Right lung (tissue), 2 donors: ENCODE measurements at regions not wholly inside any gene's neighbourhood (a gene's known extent, or its start where the extent isn't known, plus 50 kb on each side); places are given as distances from the start of the nearest gene placed in this dataset.

ENCODE experiments used
- DNase-seq, 2 donors: peaks; one replicate each; pipeline ENCODE4 v3.0.0-alpha.2; 2013

DNA sequence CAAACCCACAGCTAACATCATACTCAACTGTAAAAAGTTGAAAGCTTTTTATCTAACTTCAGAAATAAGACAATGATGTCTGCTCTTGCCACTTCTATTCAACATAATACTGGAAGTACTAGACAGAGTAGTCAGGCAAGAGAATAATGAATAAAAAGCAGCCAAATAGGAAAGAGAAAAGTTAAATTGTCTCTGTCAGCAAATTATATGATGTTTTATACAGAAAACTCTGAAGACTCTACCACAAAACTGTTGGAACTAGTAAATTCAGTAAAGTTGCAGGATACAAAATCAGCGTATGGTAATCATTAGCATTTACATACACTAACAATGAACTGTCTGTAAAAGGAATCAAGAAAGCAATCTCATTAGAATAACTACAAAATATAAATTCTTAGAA lies 752.9 kb upstream of the CT83 start:
- no peak for DNase-seq

DNA sequence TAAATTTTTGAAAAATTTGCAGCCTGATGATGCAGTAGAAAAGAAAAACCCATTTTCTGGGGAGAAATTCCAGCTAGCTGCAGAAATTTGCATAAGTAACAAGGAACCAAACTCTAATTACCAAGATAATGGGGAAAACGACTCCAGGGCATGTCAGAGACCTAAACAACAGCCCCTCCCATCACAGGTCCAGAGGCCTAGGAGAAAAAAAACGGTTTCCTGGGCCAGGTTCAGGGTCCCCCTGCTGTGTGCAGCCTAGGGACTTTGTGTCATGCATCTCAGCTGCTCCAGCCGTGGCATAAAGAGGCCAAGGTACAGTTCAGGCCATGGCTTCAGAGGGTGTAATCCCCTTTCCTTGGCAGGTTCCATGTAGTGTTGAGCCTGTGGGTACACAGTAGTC lies 733.7 kb upstream of the CT83 start:
- no peak for DNase-seq

DNA sequence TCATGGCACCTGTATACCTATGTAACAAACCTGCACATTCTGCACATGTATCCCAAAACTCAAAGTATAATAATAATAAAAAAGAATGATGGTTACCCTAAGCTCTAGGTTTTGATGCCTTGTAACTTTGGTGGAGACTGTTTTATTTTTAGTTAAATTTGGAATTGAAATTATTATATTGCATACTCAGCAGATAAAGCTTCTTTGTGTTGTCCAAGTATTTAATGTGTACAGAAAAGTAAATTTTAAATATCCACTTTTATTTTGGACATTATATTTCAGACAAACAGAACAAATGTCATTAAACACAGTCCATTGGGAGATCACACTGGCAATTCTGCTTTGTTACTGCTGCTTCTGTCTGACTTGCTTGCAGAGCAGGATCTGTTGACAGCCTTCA lies 684.5 kb upstream of the CT83 start:
- DNase-seq: no peak

DNA sequence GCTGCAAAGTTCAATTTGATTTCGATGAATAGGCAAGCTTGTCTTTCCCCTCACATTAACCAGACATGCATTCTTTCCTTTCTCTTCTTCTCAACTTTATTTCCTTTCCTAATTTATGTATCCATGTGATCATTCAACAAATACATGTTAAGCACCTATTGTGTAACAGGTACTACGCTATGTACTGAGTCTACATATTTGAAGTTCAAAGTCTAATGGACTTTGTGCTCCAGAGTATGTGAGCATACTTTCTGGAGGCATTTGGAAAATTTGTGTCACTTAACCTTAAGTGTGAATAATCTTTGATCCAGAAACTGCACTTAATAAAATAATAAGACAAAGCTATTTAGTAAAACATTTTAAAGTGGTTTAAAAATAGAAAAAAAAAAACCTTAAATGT lies 675.3 kb upstream of the CT83 start:
- DNase-seq: no peak

DNA sequence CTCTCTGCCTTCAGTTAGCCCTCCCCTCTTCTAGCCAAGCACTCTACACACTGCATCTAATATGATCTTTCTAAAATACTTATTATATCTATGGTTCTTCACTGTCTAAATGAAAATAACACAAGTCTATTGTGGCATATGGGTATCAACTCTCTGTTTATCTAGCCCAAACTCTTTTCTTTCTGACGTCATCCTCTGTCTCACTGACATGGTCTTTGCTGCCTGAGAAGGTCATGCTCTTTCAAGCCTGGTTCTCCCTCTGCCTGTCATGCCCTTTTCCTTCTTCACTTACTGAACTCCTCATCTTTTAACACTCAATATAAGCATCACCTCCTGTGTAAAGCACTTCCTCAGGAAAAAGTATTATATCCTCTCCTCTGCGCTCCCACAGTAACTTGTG lies 672.2 kb upstream of the CT83 start:
- DNase-seq: no peak

DNA sequence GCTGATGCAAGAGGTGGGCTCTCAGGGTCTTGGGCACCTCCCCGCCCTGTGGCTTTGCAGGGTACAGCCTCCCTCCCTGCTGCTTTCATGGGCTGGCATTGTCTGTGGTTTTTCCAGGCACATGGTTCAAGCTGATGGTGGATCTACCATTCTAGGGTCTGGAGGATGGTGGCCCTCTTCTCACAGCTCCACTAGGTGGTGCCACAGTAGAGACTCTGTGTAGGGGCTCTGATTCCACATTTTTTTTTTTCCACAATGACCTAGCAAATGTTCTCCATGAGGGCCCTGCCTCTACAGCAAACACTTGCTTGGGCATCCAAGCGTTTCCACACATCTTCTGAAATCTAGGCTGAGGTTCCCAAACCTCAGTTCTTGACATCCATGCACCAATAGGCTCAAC lies 657.9 kb upstream of the CT83 start:
- no peak for DNase-seq

DNA sequence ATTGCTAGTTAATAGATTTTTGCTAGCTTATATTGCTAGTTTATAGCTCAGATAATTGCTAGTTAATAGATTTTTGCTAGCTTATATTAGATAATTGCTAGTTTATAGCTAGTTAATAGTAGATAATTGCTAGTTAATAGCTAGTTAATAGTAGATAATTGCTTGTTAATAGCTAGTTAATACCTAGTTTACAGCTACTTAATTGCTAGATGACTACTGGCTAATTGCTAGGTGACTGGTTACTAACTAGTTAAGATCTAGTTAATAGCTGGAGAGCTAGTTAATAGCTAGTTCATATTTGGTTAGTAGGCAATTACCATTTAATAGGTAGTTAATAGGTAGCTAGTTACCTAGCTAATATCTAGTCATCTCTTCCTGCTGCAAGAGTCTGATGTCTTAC lies 633.8 kb upstream of the CT83 start:
- no peak for DNase-seq

DNA sequence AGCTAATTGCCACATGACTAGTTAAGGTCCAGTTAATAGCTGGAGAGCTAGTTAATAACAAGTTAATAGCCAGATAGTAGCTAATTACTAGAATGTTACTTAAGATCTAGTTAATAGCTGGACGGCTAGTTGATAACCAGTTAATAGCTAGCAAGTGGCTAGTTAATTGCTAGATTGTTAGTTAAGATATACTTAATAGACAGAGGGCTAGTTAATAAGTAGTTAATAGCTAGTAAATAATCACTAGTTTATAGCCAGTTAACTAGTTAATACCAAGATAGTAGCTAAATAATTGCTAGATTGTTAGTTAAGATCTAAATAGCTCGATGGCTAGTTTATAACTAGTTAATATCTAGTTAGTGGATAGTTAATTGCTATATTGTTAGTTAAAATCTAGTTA lies 632.6 kb upstream of the CT83 start:
- no peak for DNase-seq

DNA sequence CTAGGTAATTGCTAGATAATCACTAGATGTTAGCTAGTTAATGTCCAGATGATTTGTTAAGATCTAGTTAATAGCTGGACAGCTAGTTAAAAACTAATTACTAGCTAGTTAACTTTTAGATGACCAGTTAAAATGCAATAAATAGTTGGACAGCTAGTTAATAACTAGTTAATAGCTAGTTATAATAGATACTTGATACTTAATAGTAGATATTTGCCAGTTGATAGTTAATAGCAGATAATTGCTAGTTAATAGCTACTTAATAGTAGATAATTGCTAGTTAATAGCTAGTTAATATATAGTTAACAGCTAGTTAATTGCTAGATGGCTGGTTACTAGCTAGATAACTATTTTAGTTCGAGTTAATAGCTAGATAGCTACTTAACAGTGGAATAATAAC lies 631.4 kb upstream of the CT83 start:
- no peak for DNase-seq

DNA sequence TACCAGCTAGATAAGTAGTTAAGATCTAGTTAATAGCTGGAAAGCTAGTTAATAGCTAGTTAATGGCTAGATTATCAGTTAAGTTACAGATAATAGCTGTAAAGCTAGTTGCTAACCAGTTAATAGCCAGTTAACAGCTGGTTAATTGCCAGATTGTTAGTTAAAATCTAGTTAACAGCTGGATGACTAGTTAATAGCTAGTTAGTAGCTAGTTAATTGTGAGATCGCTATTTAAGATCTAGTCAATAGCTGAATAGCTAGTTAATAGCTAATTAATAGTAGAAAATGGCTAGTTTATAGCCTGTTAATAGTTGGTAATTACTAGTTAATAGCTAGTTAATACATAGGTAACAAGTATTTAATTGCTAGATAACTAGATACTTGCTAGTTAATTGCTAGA lies 630.5 kb upstream of the CT83 start:
- no peak for DNase-seq

DNA sequence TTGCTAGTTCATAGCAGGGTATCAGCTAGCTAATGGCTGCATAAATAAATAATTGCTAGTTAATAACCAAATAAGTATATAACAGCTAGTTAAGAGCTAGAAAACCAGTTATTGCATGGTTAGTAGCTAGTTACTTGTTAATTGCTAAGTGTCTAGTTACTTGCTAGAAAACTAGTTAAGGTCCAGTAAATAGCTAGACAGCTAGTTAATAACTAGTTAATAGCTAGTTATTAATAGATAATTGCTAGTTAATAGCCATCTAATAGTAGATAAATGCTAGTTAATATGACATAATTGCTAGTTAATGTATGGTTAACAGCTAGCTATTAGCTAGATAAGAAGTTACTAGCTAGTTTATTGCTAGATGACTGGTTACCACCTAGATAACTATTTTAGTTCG lies 629.9 kb upstream of the CT83 start:
- no peak for DNase-seq

DNA sequence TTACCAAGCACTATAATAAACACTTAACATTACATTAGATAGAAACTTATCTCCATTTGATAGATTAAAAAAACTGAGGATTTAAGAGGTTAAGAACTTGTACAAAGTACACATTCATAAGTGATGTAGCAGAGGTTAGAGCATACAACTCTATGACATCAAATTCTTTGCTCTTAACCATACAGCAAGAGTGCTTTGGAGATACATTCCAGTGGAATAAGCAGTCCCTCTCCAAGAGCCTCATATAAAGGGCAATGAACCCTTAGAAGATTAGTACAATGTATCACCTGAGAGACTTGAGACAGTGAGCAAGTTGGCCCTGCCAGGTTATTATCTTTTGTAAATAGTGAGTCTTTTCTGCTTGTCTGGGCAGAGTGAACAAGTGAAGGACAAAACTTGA lies 600.4 kb upstream of the CT83 start:
- DNase-seq: no peak

DNA sequence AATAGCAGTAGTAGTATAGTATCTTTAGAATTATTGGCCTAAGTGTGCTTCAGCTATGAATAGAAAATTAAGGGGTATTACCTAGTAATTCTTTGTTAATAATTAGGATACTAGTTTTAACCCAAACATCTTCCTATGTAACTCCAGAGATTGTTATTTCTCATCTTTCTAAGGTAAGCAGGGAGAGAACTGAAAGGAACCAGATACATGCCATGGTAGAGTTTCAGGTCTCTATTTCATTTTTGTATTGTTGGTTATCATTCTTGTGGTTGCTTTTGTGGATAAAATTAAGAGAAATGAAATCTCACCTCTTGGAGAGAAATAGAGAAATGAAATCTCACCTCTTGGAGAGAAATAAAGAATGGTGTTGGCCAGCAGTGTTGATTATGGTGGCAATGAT lies 597.1 kb upstream of the CT83 start:
- no peak for DNase-seq

DNA sequence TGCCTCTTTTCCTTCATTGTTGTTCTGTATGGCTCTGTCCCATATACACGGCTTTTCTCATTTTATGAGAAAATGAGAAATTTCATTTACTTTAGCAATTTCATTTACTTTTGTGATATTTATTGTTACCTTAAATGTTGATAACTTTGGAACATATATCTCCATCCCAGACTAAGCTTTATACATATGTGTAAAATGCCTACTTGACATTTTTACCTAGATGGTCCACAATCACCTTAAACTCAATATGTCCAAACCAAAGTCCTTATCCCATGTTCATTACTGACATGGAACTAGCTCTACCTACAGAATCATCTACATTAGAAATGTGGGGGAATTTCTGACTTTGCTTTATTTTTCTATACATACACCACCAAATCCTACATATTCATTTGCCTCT lies 590.5 kb upstream of the CT83 start:
- no peak for DNase-seq

DNA sequence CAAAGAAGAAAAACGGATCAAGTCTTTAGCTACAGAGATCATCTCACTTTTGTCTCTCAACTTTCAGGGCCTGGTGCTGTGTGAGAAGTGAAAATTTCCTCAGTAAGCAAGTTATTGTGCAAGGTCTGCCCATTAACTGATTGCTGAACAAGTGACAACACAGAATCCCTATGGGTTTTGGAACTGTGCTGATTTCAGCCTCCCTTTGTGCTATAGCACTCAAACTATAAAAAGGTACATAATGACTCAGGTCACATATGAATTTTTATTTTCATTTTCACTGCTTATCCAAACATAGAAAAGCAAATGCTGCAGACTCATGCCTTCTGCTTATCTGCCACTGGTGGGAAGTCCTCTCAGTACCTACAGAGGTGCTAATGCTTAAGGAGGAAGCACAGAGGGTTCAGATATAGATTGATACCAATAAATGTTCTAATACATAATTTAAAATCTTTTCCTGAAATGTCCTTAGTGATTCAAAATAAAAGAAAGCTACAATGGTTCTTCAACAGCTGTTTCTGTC lies 576.2 kb upstream of the CT83 start:
- DNase-seq: no peak

DNA sequence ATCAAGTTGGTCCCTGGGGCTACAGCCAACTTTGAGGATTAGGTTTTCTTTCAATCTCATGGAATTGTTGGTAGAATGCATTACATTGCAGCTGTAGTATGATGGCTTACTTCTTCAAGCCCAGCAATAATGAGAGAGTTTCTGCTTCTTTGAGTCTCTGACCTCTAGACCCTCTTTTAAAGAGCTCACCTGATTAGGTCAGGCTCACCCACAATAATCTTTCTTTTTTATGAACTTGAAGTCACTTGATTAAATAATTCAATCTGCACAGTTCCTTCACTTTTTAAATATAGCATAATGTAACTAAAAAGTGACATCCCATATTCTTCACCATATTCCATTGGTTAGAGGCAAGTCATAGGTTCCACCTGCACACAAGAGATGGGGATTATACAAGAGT lies 547.5 kb upstream of the CT83 start:
- no peak for DNase-seq

DNA sequence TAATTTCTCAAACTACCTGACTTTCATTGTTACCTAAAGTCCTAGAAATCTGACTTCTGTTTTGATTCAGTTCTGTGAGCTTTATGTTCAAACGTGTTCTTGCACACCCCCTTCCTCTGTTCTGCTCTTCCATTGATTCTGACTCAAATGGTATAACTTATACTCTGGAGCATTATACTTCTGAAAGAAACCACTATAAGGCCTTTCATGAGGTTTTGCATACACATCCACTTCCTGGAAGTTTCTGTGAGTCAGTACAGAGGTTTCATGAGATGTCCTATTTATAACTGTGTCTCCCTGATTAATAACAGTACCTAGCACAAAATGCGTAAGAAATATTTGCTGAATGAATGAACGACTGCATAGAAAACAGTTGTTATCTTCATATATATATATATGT lies 540.2 kb upstream of the CT83 start:
- no peak for DNase-seq

DNA sequence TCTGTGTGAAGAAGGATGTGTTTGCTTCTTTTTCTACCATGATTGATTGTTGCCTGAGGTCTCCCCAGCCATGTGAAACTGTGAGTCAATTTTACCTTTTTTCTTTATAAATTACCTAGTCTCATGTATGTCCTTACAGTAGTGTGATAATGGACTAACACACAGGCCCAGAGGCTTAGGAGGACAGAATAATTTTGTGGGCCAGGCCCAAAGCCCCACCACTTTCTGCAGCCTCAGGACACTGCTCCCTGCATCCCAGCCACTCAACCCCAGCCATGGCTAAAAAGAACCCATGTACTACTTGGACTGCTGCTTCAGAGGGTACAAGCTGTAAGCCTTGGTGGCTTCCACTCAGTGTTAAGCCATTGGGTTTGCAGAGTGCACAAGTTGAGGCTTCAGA lies 512.7 kb upstream of the CT83 start:
- DNase-seq: no peak

DNA sequence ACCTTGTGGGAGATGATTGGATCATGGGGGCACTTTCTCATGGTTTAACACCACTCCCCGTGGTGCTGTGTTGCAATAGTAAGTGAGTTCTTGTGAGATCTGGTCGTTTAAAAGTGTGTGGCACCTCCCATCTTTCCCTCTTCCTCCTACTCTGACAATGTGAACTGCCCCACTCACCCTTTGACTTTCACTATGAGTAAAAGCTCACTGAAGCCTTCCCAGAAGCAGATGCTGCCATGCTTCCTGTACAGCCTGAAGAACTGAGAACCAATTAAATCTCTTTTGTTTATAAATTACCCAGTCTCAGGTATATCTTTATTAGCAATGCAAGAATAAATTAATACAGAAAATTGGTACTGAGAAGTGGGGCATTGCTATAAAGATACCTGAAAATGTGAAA lies 509.6 kb upstream of the CT83 start:
- DNase-seq: no peak

DNA sequence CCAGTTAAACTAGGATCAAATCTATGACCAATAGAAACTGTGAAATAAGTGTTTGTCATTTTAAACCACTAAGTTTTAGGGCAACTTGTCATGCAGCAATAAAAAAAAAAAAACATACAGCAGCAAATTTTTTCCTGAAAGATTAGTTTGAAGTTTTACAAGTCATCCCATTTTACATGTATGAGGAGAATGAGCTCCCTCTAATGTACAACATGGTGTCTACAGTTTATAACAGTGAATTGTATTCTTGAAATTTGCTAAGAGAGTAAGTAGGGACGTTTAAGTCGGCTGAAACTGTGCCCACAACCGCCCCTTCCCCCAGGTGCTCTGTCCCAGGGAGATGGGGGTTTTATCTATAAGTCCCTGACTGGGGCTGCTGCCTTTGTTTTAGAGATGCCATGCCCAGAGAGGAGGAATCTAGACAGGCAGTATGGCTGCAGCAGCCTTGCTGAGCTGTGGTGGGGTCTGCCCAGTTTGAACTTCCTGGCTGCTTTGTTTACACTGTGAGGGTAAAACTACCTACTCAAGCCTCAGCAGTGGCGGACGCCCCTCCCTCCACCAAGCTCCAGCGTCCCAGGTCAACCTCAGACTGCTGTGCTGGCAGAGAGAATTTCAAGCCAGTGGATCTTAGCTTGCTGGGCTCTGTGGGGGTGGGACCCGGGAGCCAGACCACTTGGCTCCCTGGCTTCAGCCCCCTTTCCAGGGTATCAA lies 499.3 kb upstream of the CT83 start:
- DNase-seq: no peak

DNA sequence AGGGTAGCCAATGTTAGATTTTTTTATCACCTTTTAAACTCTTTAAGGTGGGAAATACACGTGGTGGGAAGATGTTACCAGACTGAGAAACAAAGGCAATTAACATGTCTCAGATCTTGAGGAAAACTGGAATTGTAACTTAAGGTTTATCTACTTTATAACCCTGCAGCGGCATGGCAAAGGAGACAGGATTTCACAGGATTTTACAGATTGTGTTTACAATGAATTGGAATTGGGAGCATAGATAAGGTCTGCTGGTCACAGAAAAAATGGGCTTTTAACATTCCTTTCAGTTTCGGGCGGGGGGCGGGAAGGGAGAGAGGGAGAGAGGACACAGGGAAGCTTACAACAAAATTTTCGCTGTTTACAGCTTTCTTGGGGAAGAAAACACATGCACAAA lies 467.5 kb upstream of the CT83 start:
- no peak for DNase-seq

DNA sequence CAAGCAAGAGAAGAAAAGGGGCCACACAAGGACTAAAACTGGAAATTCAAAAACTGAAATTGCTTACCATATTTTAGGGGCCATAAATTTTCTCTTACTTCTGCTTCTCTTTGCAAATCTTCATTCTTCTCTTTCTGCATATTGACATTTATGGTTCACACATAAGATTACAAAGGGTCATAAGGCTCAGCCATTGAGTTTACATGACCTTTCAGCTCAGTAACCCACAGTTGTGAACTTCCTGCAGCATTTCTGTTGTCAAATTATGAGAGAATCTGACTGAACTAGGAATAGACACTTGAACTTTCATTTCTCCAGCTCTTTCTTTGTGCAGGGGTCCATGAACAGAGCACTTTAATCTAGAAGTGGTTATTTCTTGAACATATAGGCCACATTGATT lies 434.8 kb upstream of the CT83 start:
- no peak for DNase-seq

DNA sequence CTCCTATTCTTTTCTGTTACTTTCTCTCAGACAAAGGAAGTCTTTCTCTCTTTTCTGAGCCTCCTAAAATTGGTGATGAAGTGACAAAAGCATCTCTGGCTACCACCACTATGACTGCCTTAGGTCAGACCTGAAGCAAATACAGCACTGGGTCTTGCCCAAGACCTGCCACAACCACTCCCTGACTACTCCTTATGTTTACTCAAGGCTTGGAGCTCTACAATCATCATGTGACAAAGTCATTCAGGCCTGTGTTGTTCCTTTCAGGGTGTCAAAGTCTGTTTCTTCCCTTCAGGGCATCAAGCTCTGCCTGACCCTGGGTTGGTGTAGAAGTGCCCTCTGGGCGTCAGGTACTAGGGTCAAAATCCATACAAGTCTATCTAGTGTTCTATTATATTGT lies 419.2 kb upstream of the CT83 start:
- no peak for DNase-seq

DNA sequence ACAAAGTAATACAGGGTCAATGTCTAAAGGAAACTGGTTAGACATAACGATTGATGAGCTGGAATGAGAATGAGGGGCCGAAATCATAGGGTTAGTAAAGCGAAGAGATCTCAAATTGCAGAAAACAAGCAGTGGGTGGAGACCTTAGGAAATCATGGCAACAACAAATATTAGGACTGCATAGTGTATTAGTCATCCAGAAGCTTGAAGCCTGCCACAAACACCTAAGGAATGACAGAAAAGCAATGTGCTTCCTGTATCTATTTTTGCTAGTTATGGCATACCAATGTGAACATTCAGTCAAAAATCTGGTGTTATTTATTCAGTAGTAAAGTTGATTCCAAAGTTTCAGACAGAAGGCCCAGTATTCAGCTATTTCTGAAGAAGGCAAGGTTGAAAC lies 410.9 kb upstream of the CT83 start:
- DNase-seq: no peak

DNA sequence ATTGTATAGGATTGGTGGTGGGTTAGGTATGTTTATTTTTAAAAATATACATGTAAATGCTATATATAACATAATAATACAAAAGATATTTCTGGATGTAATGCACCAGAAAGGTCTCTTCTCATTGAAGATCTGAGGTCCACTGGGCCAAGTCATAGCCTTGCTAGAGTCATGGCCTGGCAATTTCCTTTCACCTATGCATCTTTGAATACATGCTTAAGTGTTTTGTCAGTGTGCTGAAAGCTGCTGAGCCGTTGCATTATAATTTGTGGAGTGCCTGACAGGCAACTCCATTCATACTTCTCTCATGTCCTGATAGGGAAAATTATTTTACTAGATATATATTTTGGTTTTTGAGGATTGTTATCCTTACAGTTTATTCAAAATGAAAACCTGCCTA lies 410.2 kb upstream of the CT83 start:
- DNase-seq: no peak
